ENCODE measurements at regions not wholly inside any gene's neighbourhood (a gene's known extent, or its start where the extent isn't known, plus 50 kb on each side); places are given as distances from the start of the nearest gene placed in this dataset.

GRCh38 chr5:61662670-61663069 lies 330.6 kb downstream of the ZSWIM6 start:
- Histone ChIP-seq H3K9me2 (no peaks in the 10 kb centered on the region), H3K27ac (ENCODE audit: low read depth in 2 of 2, low read length in 1 of 2) (no peak overlapping the region), H3K4me3 (ENCODE audit: low read depth in 2 of 2, low read length in 1 of 2) (no peak overlapping the region), H3K79me2 (ENCODE audit: insufficient read depth) (no peaks in the 10 kb centered on the region), H3K9ac (no peak overlapping the region), H3K4me1 (ENCODE audit: control insufficient read depth in 1 of 2, insufficient read depth in 2 of 2, low read depth in 1 of 2, low read length in 1 of 2) (peaks cover 0 to 4% of the 10 kb centered on the region in 2 experiments; a peak in 2 of 4 replicates), H2AFZ (ENCODE audit: low read depth) (no peak overlapping the region), H3K9me3 (no peaks in the 10 kb centered on the region), H3K4me2 (no peak overlapping the region), H4K20me1 (ENCODE audit: insufficient read depth) (no peaks in the 10 kb centered on the region), H3K36me3 (replicated peaks in 1 of 2; ENCODE audit: control insufficient read depth in 1 of 2, insufficient read depth in 2 of 2, low read length in 1 of 2) (no peaks in the 10 kb centered on the region), H3K27me3 (ENCODE audit: insufficient read depth) (peaks cover 15% of the 10 kb centered on the region), H3F3A (replicated peaks; ENCODE audit: insufficient read depth) (no peaks in the 10 kb centered on the region)
- TF ChIP-seq SIN3A (IDR thresholded peaks at IDR 0.05; ENCODE audit: borderline replicate concordance, low read depth, low read length) (no peak), GATA2 (CRISPR knock-in tag; IDR thresholded peaks at IDR 0.05) (no peak), TCF12 (IDR thresholded peaks at IDR 0.05) (no peak), RCOR1 (IDR thresholded peaks at IDR 0.05; ENCODE audit: low read length) (no peak)
- ChIA-PET CTCF (interaction anchor here (1.0 to 1.1 kb wide), 2 partner anchors 196 to 704 kb away, joined by 3 read pairs; no protein-coding TSS in a partner anchor), POLR2A (no interaction called here)
- no peak for DNase-seq
- 77% methylated on average over 5 of the region's 5 CpGs for WGBS (ENCODE audit: low lambda C conversion rate)

DNA sequence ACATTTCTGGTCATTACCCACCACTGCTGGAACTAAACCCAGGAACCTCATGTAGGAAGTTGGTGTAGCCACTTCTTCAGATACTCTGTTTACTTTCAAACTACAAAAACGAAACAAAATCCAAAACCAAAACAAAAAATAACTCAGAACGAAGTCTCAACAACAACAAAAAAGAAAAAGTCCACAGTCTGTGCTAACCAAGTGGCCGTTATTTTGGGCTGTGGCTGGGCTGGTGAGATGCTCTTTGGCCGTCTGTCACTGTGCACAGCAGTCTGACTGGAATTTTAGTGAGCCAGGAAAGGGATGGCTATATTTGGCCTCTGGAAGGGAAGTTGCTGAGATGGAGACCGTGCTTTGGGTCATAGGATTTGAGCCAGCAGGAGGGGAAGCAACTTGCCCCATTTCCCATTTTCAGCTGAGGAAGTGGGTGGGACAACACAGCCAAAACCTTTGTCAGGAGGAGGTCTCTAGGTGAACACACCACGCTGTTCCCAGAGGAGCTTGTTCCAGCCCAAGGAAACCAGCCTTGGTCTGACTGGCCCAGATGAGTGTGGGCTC lies 334.1 kb downstream of the ZSWIM6 start:
- 50% methylated on average over 5 of the region's 6 CpGs for WGBS (ENCODE audit: low lambda C conversion rate)
- Histone ChIP-seq H3K9ac (no peak overlapping the region), H2AFZ (ENCODE audit: low read depth) (no peak overlapping the region), H3K79me2 (ENCODE audit: insufficient read depth) (no peaks in the 10 kb centered on the region), H3F3A (replicated peaks; ENCODE audit: insufficient read depth) (no peaks in the 10 kb centered on the region), H3K4me3 (ENCODE audit: low read depth in 2 of 2, low read length in 1 of 2) (no peak overlapping the region), H3K27ac (ENCODE audit: low read depth in 2 of 2, low read length in 1 of 2) (no peak overlapping the region), H3K27me3 (ENCODE audit: insufficient read depth) (peaks cover 15% of the 10 kb centered on the region; the same call in 1 of the 2 replicates), H4K20me1 (ENCODE audit: insufficient read depth) (no peaks in the 10 kb centered on the region), H3K9me3 (no peaks in the 10 kb centered on the region), H3K4me1 (ENCODE audit: control insufficient read depth in 1 of 2, insufficient read depth in 2 of 2, low read depth in 1 of 2, low read length in 1 of 2) (no peaks in the 10 kb centered on the region), H3K36me3 (replicated peaks in 1 of 2; ENCODE audit: control insufficient read depth in 1 of 2, insufficient read depth in 2 of 2, low read length in 1 of 2) (no peaks in the 10 kb centered on the region), H3K9me2 (no peaks in the 10 kb centered on the region), H3K4me2 (no peak overlapping the region)
- TF ChIP-seq, protein P1, sequence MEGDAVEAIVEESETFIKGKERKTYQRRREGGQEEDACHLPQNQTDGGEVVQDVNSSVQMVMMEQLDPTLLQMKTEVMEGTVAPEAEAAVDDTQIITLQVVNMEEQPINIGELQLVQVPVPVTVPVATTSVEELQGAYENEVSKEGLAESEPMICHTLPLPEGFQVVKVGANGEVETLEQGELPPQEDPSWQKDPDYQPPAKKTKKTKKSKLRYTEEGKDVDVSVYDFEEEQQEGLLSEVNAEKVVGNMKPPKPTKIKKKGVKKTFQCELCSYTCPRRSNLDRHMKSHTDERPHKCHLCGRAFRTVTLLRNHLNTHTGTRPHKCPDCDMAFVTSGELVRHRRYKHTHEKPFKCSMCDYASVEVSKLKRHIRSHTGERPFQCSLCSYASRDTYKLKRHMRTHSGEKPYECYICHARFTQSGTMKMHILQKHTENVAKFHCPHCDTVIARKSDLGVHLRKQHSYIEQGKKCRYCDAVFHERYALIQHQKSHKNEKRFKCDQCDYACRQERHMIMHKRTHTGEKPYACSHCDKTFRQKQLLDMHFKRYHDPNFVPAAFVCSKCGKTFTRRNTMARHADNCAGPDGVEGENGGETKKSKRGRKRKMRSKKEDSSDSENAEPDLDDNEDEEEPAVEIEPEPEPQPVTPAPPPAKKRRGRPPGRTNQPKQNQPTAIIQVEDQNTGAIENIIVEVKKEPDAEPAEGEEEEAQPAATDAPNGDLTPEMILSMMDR (IDR thresholded peaks at IDR 0.05) = no peak
- TF ChIP-seq, protein P2, sequence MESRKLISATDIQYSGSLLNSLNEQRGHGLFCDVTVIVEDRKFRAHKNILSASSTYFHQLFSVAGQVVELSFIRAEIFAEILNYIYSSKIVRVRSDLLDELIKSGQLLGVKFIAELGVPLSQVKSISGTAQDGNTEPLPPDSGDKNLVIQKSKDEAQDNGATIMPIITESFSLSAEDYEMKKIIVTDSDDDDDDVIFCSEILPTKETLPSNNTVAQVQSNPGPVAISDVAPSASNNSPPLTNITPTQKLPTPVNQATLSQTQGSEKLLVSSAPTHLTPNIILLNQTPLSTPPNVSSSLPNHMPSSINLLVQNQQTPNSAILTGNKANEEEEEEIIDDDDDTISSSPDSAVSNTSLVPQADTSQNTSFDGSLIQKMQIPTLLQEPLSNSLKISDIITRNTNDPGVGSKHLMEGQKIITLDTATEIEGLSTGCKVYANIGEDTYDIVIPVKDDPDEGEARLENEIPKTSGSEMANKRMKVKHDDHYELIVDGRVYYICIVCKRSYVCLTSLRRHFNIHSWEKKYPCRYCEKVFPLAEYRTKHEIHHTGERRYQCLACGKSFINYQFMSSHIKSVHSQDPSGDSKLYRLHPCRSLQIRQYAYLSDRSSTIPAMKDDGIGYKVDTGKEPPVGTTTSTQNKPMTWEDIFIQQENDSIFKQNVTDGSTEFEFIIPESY (IDR thresholded peaks at IDR 0.05; ENCODE audit: borderline replicate concordance, low read depth) = no peak
- no peak for TF ChIP-seq RFX5 (IDR thresholded peaks at IDR 0.05; ENCODE audit: low read length)
- no peak for TF ChIP-seq NFIC (IDR thresholded peaks at IDR 0.05; ENCODE audit: borderline replicate concordance)
- no peak for TF ChIP-seq FOXJ3 (CRISPR knock-in tag; IDR thresholded peaks at IDR 0.05)
- no peak for TF ChIP-seq FOSL2 (IDR thresholded peaks at IDR 0.05; ENCODE audit: borderline replicate concordance, low read depth)
- TF ChIP-seq TAF1 (IDR thresholded peaks at IDR 0.05; ENCODE audit: borderline replicate concordance, low read depth, low read length) = no peak
- TF ChIP-seq TCF12 (IDR thresholded peaks at IDR 0.05) = no peak
- no peak for TF ChIP-seq RCOR1 (IDR thresholded peaks at IDR 0.05; ENCODE audit: low read length)
- no peak for TF ChIP-seq GATA2 (CRISPR knock-in tag; IDR thresholded peaks at IDR 0.05)
- TF ChIP-seq, protein P3, sequence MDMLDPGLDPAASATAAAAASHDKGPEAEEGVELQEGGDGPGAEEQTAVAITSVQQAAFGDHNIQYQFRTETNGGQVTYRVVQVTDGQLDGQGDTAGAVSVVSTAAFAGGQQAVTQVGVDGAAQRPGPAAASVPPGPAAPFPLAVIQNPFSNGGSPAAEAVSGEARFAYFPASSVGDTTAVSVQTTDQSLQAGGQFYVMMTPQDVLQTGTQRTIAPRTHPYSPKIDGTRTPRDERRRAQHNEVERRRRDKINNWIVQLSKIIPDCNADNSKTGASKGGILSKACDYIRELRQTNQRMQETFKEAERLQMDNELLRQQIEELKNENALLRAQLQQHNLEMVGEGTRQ (IDR thresholded peaks at IDR 0.05; ENCODE audit: borderline replicate concordance, low read depth, low read length) = no peak
- CTCF ChIA-PET = interaction anchor here (0.9 to 3.8 kb wide), 2 partner anchors 8 to 9 kb away, joined by 3 to 29 read pairs; no protein-coding TSS in a partner anchor
- POLR2A ChIA-PET = no interaction called here
- DNase-seq = no peak
